HG03439 (cell line): ENCODE measurements at regions not wholly inside any gene's neighbourhood (a gene's known extent, or its start where the extent isn't known, plus 50 kb on each side); places are given as distances from the start of the nearest gene placed in this dataset.

Experiments used
- ATAC-seq: cut with Tn5 transposase; IDR thresholded peaks from one replicate; pipeline ENCODE4 v1.9.1; 2021; ENCODE audit warnings: mild to moderate bottlenecking, moderate library complexity; ENCODE audit not compliant: unreplicated experiment

DNA sequence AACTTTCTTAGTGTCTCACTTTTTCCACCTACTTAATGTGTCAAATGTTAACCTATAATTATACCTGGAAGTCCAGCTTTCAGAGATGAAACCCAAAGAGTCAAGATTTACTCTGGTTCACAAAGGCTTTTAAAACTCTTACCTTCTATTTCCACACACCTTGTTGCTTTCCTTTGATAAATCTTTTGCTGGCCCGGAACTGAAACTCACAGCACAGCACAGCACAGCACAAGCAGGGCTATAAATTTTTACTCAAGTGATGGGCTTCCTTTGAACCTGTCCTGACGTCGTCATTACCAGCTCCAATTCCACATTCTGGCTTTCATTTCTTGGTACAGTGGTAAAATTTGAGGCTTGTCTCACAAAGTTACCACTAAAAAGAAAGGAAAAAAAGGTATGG lies 861.0 kb downstream of the SORCS3 start:
- no peak for ATAC-seq

- no peak for ATAC-seq
These were observed 853.9 kb downstream of the SORCS3 start for GRCh38 chr10:105494944-105495343.

GRCh38 chr10:105494303-105494702 lies 853.2 kb downstream of the SORCS3 start:
- ATAC-seq, result no peak

DNA sequence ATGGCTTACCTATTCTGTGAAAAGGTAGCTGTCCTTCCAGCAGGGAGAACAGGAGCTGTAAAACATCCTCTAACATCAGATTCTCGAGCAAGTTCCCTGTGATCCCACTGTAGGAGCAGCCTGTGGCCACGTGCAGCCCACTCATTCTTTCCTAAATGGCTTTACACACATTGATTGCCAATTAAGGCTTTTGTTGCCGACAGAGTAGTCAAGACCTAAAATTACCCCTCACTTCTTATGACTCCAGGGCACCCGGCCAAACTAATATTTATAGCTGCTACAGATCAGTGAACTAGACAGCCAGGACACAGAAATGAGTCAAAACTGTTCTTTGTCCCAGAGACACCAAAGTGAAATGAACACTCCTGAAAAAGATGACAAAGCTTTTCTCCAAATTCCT lies 832.1 kb downstream of the SORCS3 start:
- no peak for ATAC-seq

DNA sequence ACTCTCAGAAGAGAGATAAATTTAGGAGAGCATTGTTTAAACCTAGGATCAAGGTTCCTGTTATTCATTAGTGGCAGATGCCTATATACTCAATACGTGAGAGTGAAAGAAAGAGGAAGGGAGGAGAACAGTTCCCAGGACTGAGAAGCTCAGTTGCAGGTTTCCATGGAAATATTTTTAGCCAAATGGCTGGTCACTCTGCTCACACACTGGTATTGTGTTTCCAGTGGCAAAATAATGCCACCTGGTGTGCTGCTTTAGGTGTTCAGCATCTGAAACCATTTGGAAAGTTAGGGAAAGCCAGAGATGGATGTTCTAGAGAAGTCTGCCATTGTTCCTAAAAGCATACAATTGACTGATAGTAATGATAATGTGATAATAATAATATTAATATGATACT lies 827.7 kb downstream of the SORCS3 start:
- no peak for ATAC-seq

DNA sequence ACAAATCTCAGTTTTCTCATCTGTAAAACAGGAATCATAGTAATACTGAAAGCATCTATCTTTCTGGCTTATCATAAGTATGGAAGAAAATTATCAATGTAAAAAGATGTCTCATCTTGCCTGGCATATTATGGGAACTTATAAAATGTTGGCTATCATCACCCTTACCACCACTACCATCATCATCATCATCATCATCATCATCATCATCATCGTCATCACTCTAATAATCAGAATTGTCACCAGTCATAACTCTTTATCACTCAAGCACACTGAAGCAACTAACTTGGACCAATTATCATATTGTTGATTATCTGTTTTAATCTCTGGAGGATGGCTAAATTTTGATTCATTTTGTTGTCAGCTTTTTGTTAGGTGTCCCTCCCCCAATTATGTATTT lies 825.4 kb downstream of the SORCS3 start:
- no peak for ATAC-seq

DNA sequence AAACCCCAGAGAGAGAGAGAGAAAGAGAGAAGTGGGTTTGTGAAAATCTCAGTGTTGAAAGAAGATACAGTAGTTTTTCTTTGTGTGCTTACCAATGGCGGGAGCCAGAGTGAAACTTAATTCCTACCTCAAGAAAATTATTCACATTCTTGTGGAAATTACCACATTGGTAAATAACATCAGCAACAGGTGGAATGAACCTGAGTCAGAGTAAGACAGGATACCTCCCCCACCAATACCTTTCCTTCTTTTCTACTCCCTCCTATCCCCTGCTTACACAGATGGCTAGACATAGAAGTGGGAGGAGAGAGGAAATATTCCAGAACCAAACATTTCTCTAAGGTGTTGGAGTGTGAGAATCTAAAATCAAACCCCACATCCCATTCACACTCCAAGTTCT lies 793.9 kb downstream of the SORCS3 start:
- ATAC-seq, result no peak

- ATAC-seq, result no peak
These were observed 772.9 kb downstream of the SORCS3 start for GRCh38 chr10:105413997-105414396.

- no peak for ATAC-seq
These were observed 768.3 kb downstream of the SORCS3 start for GRCh38 chr10:105409370-105409769.

DNA sequence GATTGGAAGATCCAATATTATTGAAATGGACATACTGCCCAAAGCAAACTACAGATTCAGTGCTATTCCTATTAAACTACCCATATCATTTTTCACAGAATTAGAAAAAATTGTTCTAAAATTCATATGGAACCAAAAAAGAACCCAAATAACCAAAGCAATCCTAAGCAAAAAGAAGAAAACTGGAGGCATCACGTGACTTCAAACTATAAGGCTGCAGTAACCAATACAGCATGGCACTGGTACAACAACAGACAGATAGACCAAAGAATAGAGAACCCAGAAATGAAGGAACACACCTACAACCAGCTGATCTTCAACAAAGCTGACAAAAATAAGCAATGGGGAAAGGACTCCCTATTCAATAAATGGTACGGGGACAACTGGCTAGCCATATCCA lies 765.4 kb downstream of the SORCS3 start:
- ATAC-seq, result no peak

GRCh38 chr10:105398202-105398601 lies 757.1 kb downstream of the SORCS3 start:
- ATAC-seq, result no peak

- ATAC-seq, result no peak
These were observed 750.7 kb downstream of the SORCS3 start for GRCh38 chr10:105391670-105392351.

DNA sequence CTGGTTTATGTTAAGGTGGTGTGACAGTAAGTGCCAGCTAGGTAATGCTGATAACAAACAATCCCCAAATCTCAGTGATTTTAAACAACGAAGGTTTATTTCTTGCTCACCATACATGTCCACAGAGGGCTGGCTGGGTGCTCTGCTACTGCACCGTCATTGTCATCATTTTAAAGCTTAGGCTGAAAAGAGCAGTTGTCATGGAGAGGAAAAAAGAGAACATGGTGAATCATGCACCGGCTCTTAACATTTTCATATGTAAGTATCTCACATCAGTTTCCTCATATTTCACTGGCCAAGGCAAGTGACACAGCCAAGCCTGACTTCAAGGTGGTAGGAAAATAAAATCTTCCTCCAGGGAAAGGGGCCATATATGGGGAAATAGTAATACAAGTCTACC lies 746.9 kb downstream of the SORCS3 start:
- no peak for ATAC-seq

- no peak for ATAC-seq
These were observed 742.9 kb downstream of the SORCS3 start for GRCh38 chr10:105383978-105384377.

- no peak for ATAC-seq
These were observed 729.6 kb downstream of the SORCS3 start for GRCh38 chr10:105370692-105371091.

DNA sequence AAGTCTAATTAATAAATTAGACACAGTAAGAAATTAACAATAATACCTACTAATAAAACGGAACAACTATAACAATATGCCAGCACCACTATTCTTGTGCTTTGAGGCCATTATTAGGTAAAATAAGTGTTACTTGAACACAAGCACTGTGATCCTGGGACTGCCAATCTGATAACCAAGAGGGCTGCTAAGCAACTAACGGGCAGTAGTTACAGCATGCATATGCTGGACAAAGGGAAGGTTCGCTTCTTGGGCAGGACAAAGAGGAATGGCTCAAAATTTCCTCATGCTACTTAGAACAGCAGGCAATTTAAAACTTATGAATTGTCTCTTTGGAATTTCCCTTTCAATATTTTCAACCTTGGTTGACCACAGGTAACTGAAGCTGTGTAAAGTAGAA lies 718.6 kb downstream of the SORCS3 start:
- no peak for ATAC-seq

GRCh38 chr10:105358911-105359310 lies 717.8 kb downstream of the SORCS3 start:
- no peak for ATAC-seq

DNA sequence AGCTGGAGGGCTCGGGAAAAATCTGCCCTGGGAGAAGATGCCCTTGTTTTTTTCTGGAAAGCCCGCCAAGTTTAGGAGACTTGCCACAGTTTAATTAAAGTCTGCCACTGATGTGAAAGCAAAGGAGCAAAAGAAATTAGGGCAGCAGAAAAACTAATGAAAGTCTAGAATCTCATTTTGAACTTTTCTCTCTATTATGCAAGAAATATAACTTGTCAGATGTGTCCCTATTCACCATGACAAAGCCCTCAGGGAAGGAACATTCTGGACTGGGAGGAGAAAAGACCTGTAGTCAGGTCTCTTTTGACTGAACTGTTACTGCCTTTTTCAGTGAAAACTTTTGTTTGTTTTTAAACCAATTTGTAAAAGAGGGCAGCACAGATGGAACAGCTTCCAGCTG lies 715.5 kb downstream of the SORCS3 start:
- no peak for ATAC-seq

DNA sequence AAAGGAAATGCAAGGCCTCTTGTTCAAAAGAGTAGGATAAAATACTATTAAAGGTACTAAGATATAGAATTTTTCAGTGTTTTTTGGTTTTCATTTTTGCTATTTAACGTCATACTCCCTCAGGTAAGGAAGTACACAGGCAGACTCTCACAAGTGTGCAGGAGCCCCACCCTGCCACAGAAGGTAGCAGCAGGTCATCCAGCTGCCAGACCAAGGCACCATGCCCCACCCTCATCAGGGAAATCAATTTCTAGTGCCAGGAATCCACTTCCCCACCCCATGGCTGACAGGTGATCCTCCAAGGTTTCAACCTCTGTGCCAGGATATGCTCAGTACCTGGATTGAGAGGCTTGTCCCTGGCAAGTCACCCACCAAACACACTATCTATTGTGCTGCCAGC lies 712.9 kb downstream of the SORCS3 start:
- no peak for ATAC-seq

- ATAC-seq, result no peak
These were observed 711.7 kb downstream of the SORCS3 start for GRCh38 chr10:105352827-105353226.

DNA sequence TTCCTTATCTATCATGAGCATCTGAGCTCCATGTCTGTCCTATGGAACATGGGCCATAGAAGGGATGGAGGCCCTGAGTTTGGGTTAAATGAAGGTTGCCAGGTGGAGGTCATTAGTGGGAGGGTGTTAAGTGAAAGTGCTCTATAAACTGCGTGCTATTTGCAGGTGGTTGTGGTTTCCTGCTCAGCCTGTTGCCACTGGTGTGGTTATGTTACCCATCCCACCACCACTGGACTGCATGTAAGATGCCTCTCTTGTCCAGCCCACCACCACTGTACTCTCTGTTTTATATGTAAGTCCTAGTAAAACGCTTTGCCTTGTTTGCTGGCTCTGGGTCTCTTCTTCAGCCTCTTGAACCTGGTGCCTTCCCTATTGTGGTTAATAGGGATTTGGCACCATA lies 711.2 kb downstream of the SORCS3 start:
- no peak for ATAC-seq

DNA sequence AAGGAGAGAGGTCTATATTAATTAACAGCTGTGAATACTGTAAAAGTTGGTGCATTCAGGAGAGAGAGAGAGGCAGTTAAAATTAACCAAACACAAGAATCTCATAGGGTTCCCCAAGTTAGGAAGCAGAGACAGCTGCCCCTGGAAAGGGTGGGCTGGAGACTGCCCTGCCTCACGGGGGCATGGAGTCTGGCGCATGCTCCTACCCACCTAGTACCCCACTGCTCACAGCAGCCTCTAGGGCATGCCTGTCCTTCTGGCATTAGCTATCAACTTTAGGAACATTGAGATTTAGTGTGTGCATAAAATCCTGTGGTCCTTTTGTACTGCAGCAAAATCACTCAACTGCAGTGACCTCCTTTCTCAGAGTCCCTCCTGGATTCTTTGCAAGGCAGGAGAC lies 710.1 kb downstream of the SORCS3 start:
- ATAC-seq, result no peak

GRCh38 chr10:105347487-105347886 lies 706.4 kb downstream of the SORCS3 start:
- ATAC-seq, result no peak
